GM11168 (cell line): ENCODE measurements at regions not wholly inside any gene's neighbourhood (a gene's known extent, or its start where the extent isn't known, plus 50 kb on each side); places are given as distances from the start of the nearest gene placed in this dataset.

Experiments
- in situ Hi-C: fragments of 300-500 bp; cut with MboI; formaldehyde crosslinking; loops from one replicate; pipeline ENCODE4 v1.12.0; 2022; ENCODE audit warnings: low sequenced_read_pairs; ENCODE audit not compliant: unreplicated experiment

GRCh38 chr7:15891151-15891881 is 204.8 kb upstream of the MEOX2 start:
- in situ Hi-C loops = no loop called here

GRCh38 chr7:15889507-15889906 is 203.0 kb upstream of the MEOX2 start:
- in situ Hi-C loops = no loop called here

GRCh38 chr7:15888090-15888489 is 201.6 kb upstream of the MEOX2 start:
- in situ Hi-C loops = no loop called here

- in situ Hi-C loops = no loop called here
Observed at GRCh38 chr7:15886626-15887025, 200.1 kb upstream of the MEOX2 start.

GRCh38 chr7:15885678-15886077 is 199.2 kb upstream of the MEOX2 start:
- in situ Hi-C loops = no loop called here

- in situ Hi-C loops = no loop called here
Observed at GRCh38 chr7:15874774-15875173, 188.3 kb upstream of the MEOX2 start.

- in situ Hi-C loops = no loop called here
Observed at GRCh38 chr7:15870347-15870746, 183.9 kb upstream of the MEOX2 start.

GRCh38 chr7:15867441-15867840 is 181.0 kb upstream of the MEOX2 start:
- in situ Hi-C loops = no loop called here

GRCh38 chr7:15866753-15867152 is 180.3 kb upstream of the MEOX2 start:
- in situ Hi-C loops = no loop called here

- in situ Hi-C loops = no loop called here
Observed at GRCh38 chr7:15864626-15864991, 178.1 kb upstream of the MEOX2 start.

GRCh38 chr7:15863951-15864625 is 177.6 kb upstream of the MEOX2 start:
- in situ Hi-C loops = no loop called here

- in situ Hi-C loops = no loop called here
Observed at GRCh38 chr7:15862781-15863165, 176.3 kb upstream of the MEOX2 start.

GRCh38 chr7:15862016-15862780 is 175.7 kb upstream of the MEOX2 start:
- in situ Hi-C loops = no loop called here

GRCh38 chr7:15860264-15860949 is 173.9 kb upstream of the MEOX2 start:
- in situ Hi-C loops = no loop called here

GRCh38 chr7:15857026-15857425 is 170.5 kb upstream of the MEOX2 start:
- in situ Hi-C loops = no loop called here

GRCh38 chr7:15856311-15856710 is 169.8 kb upstream of the MEOX2 start:
- in situ Hi-C loops = no loop called here

- in situ Hi-C loops = no loop called here
Observed at GRCh38 chr7:15855525-15856109, 169.1 kb upstream of the MEOX2 start.

- in situ Hi-C loops = no loop called here
Observed at GRCh38 chr7:15854841-15855524, 168.5 kb upstream of the MEOX2 start.

GRCh38 chr7:15853832-15854470 is 167.5 kb upstream of the MEOX2 start:
- in situ Hi-C loops = no loop called here
